Stimulated activated naive CD8-positive, alpha-beta T cell treated with anti-CD3 and anti-CD28 coated beads, Interleukin-15, amount 100 ng/mL, for 72 hours (primary cell): ENCODE measurements at regions not wholly inside any gene's neighbourhood (a gene's known extent, or its start where the extent isn't known, plus 50 kb on each side); places are given as distances from the start of the nearest gene placed in this dataset.

ENCODE experiments used
- ATAC-seq: fragments of 150-1000 bp; cut with Tn5 transposase; 2 replicates; pipeline ENCODE4 v1.10.0; 2021; ENCODE audit warnings: mild to moderate bottlenecking, moderate library complexity
- DNase-seq, 2 donors: peaks; one replicate each; pipeline ENCODE4 v3.0.0; 2021 to 2022
- H3K27ac Mint-ChIP-seq, 2 donors: one replicate each; pipeline ENCODE4 v1.8.0; 2022; ENCODE audit warnings: mild to moderate bottlenecking in 2 of 2, mixed read lengths in 2 of 2, moderate library complexity in 2 of 2
- H3K27me3 Mint-ChIP-seq: one replicate; pipeline ENCODE4 v1.8.0; 2022; ENCODE audit warnings: mixed read lengths
- H3K4me1 Mint-ChIP-seq: one replicate; pipeline ENCODE4 v1.8.0; 2022; ENCODE audit warnings: mild to moderate bottlenecking, mixed read lengths
- H3K4me3 Mint-ChIP-seq, 2 donors: one replicate each; pipeline ENCODE4 v1.8.0; 2022; ENCODE audit warnings: mild to moderate bottlenecking in 2 of 2, mixed read lengths in 2 of 2, moderate library complexity in 1 of 2
- H3K9me3 Mint-ChIP-seq, 2 donors: one replicate each; pipeline ENCODE4 v1.8.0; 2022; ENCODE audit warnings: mixed read lengths in 2 of 2

GRCh38 chr14:45531022-45531421, 278.0 kb upstream of the MIS18BP1 start:
- no peak overlapping the region for H3K4me3 Mint-ChIP-seq
- no peaks in the 10 kb centered on the region for H3K4me1 Mint-ChIP-seq
- no peak for ATAC-seq
- no peak for DNase-seq
- H3K9me3 Mint-ChIP-seq = peaks cover 28 to 46% of the 10 kb centered on the region in 2 donors
- H3K27me3 Mint-ChIP-seq = no peaks in the 10 kb centered on the region
- no peak overlapping the region for H3K27ac Mint-ChIP-seq

- no peaks in the 10 kb centered on the region for H3K27me3 Mint-ChIP-seq
- H3K27ac Mint-ChIP-seq = no peak overlapping the region
- peaks cover 9 to 35% of the 10 kb centered on the region in 2 donors for H3K9me3 Mint-ChIP-seq
- ATAC-seq = no peak
- H3K4me3 Mint-ChIP-seq = no peak overlapping the region
- no peaks in the 10 kb centered on the region for H3K4me1 Mint-ChIP-seq
- DNase-seq = no peak
These were observed 273.9 kb upstream of the MIS18BP1 start for GRCh38 chr14:45526715-45527549.

- Mint-ChIP-seq H3K4me3 (no peak overlapping the region), H3K4me1 (no peaks in the 10 kb centered on the region), H3K27me3 (no peaks in the 10 kb centered on the region), H3K27ac (no peak overlapping the region), H3K9me3 (peaks cover 10 to 19% of the 10 kb centered on the region in 2 donors)
- DNase-seq (no peak), ATAC-seq (no peak)
These were observed 266.8 kb upstream of the MIS18BP1 start for GRCh38 chr14:45519766-45520165.

- no peak overlapping the region for H3K4me3 Mint-ChIP-seq
- no peaks in the 10 kb centered on the region for H3K27me3 Mint-ChIP-seq
- H3K4me1 Mint-ChIP-seq = no peaks in the 10 kb centered on the region
- peaks cover 7 to 23% of the 10 kb centered on the region in 2 donors for H3K9me3 Mint-ChIP-seq
- H3K27ac Mint-ChIP-seq = no peak overlapping the region
- ATAC-seq = no peak
- no peak for DNase-seq
These were observed 239.9 kb upstream of the MIS18BP1 start for GRCh38 chr14:45492876-45493275.

GRCh38 chr14:45491914-45492313, 238.9 kb upstream of the MIS18BP1 start:
- Mint-ChIP-seq H3K4me3 (no peak overlapping the region), H3K27ac (no peak overlapping the region), H3K4me1 (no peaks in the 10 kb centered on the region), H3K27me3 (no peaks in the 10 kb centered on the region), H3K9me3 (peaks cover 11 to 23% of the 10 kb centered on the region in 2 donors)
- DNase-seq (no peak), ATAC-seq (no peak)

- Mint-ChIP-seq H3K9me3 (peaks cover 40 to 44% of the 10 kb centered on the region in 2 donors), H3K4me1 (no peaks in the 10 kb centered on the region), H3K27ac (no peak overlapping the region), H3K27me3 (no peaks in the 10 kb centered on the region), H3K4me3 (no peak overlapping the region)
- DNase-seq (no peak), ATAC-seq (no peak)
These were observed 233.6 kb upstream of the MIS18BP1 start for GRCh38 chr14:45486599-45486998.

- no peaks in the 10 kb centered on the region for H3K27me3 Mint-ChIP-seq
- DNase-seq = no peak
- ATAC-seq = no peak
- peaks cover 0 to 6% of the 10 kb centered on the region in 2 donors for H3K9me3 Mint-ChIP-seq
- H3K4me1 Mint-ChIP-seq = no peaks in the 10 kb centered on the region
- H3K4me3 Mint-ChIP-seq = no peak overlapping the region
- no peak overlapping the region for H3K27ac Mint-ChIP-seq
These were observed 214.0 kb upstream of the MIS18BP1 start for GRCh38 chr14:45467023-45467422.

- ATAC-seq = no peak
- no peak for DNase-seq
- Mint-ChIP-seq H3K27me3 (no peaks in the 10 kb centered on the region), H3K4me1 (no peaks in the 10 kb centered on the region), H3K9me3 (peaks cover 4 to 14% of the 10 kb centered on the region in 2 donors), H3K27ac (no peak overlapping the region), H3K4me3 (no peak overlapping the region)
These were observed 181.2 kb upstream of the MIS18BP1 start for GRCh38 chr14:45434221-45434620.

GRCh38 chr14:45426685-45427282, 173.8 kb upstream of the MIS18BP1 start:
- Mint-ChIP-seq H3K27me3 (no peaks in the 10 kb centered on the region), H3K4me3 (no peak overlapping the region), H3K4me1 (no peaks in the 10 kb centered on the region), H3K9me3 (peaks cover 8 to 13% of the 10 kb centered on the region in 2 donors), H3K27ac (no peak overlapping the region)
- peak in 1 of 2 donors; percentile 1 for DNase-seq
- no peak for ATAC-seq

- H3K9me3 Mint-ChIP-seq = peaks cover 0 to 11% of the 10 kb centered on the region in 2 donors
- no peaks in the 10 kb centered on the region for H3K4me1 Mint-ChIP-seq
- ATAC-seq (no peak), DNase-seq (no peak)
- no peak overlapping the region for H3K27ac Mint-ChIP-seq
- H3K4me3 Mint-ChIP-seq = no peak overlapping the region
- no peaks in the 10 kb centered on the region for H3K27me3 Mint-ChIP-seq
These were observed 153.9 kb upstream of the MIS18BP1 start for GRCh38 chr14:45406942-45407341.

GRCh38 chr14:45400950-45401640, 148.1 kb upstream of the MIS18BP1 start:
- no peak for ATAC-seq
- no peak overlapping the region for H3K4me3 Mint-ChIP-seq

GRCh38 chr14:45400509-45400908, 147.5 kb upstream of the MIS18BP1 start:
- H3K27me3 Mint-ChIP-seq = no peaks in the 10 kb centered on the region
- H3K27ac Mint-ChIP-seq = no peak overlapping the region
- no peak for ATAC-seq
- H3K9me3 Mint-ChIP-seq = peaks cover 7 to 10% of the 10 kb centered on the region in 2 donors
- H3K4me1 Mint-ChIP-seq = no peaks in the 10 kb centered on the region
- H3K4me3 Mint-ChIP-seq = no peak overlapping the region
- no peak for DNase-seq

More at GRCh38 chr14:45400950-45401640, 148.1 kb upstream of the MIS18BP1 start:
- Mint-ChIP-seq H3K9me3 (peaks cover 6 to 8% of the 10 kb centered on the region in 2 donors), H3K27ac (no peak overlapping the region), H3K27me3 (no peaks in the 10 kb centered on the region), H3K4me1 (no peaks in the 10 kb centered on the region)
- no peak for DNase-seq

GRCh38 chr14:45381091-45381490, 128.1 kb upstream of the MIS18BP1 start:
- DNase-seq = no peak
- Mint-ChIP-seq H3K27ac (no peak overlapping the region), H3K27me3 (no peaks in the 10 kb centered on the region), H3K4me3 (no peak overlapping the region), H3K4me1 (no peaks in the 10 kb centered on the region), H3K9me3 (peaks cover 6 to 7% of the 10 kb centered on the region in 2 donors)
- no peak for ATAC-seq

GRCh38 chr14:45377166-45377565, 124.2 kb upstream of the MIS18BP1 start:
- Mint-ChIP-seq H3K9me3 (no peaks in the 10 kb centered on the region), H3K27ac (no peak overlapping the region), H3K4me1 (no peaks in the 10 kb centered on the region), H3K27me3 (no peaks in the 10 kb centered on the region), H3K4me3 (no peak overlapping the region)
- no peak for DNase-seq
- ATAC-seq = no peak

- H3K9me3 Mint-ChIP-seq = no peaks in the 10 kb centered on the region
- no peaks in the 10 kb centered on the region for H3K27me3 Mint-ChIP-seq
These were observed 120.9 kb upstream of the MIS18BP1 start for GRCh38 chr14:45373877-45374276.

More at GRCh38 chr14:45373877-45374276, 120.9 kb upstream of the MIS18BP1 start:
- no peak overlapping the region for H3K4me3 Mint-ChIP-seq
- H3K27ac Mint-ChIP-seq = no peak overlapping the region
- H3K4me1 Mint-ChIP-seq = no peaks in the 10 kb centered on the region
- ATAC-seq = no peak
- no peak for DNase-seq
